IMR-90 (cell line): ENCODE measurements at regions not wholly inside any gene's neighbourhood (a gene's known extent, or its start where the extent isn't known, plus 50 kb on each side); places are given as distances from the start of the nearest gene placed in this dataset.

Experiments
- ATAC-seq: fragments of 200-7000 bp; cut with Tn5 transposase; 2 replicates; pipeline ENCODE4 v1.9.1; 2020; ENCODE audit warnings: low read depth, mild to moderate bottlenecking, moderate library complexity
- BruUV-seq: library from RNA; stranded (reverse); fragments of 400-500 nt; replicated peaks from 2 replicates; lab custom pipeline; 2021; lab: Mats Ljungman, UMichigan
- CTCF ChIA-PET: fragments of 300-600 bp; formaldehyde crosslinking; extraction: SDS; loops from one replicate; lab custom pipeline; 2021; ENCODE audit warnings: antibody characterized with exemption; lab: Yijun Ruan, JAX
- POLR2A ChIA-PET: fragments of 300-600 bp; sonication (Branson Sonifier 250); formaldehyde crosslinking; loops from one replicate; lab custom pipeline; 2022; ENCODE audit warnings: antibody characterized with exemption; ENCODE audit not compliant: unreplicated experiment; lab: Charles Lee
- DNase-seq: peaks from one replicate; pipeline ENCODE4 v3.0.0; 2013
- H2AFZ ChIP-seq: replicated peaks from 2 replicates; pipeline ENCODE3; 2013; ENCODE audit warnings: low read length, mild to moderate bottlenecking; ENCODE audit not compliant: poor library complexity
- H2AK5ac ChIP-seq: 2 replicates; pipeline ENCODE4 v1.6.1; 2013; ENCODE audit warnings: low read depth, low read length, inconsistent platforms
- H2AK9ac ChIP-seq: replicated peaks from 2 replicates; pipeline ENCODE3; 2013; ENCODE audit warnings: mild to moderate bottlenecking, low read depth, low read length, moderate library complexity; ENCODE audit not compliant: poor library complexity
- H2BK120ac ChIP-seq: 2 replicates; pipeline ENCODE4 v1.6.1; 2013; ENCODE audit warnings: low read depth, low read length, inconsistent platforms
- H2BK15ac ChIP-seq: 3 replicates; pipeline ENCODE4 v1.6.1; 2013; ENCODE audit warnings: low read depth, low read length, inconsistent platforms
- H2BK20ac ChIP-seq: 2 replicates; pipeline ENCODE4 v1.6.1; 2013; ENCODE audit warnings: low read depth, mild to moderate bottlenecking, inconsistent platforms, low read length, moderate library complexity
- H2BK5ac ChIP-seq: 2 replicates; pipeline ENCODE4 v1.6.1; 2013; ENCODE audit warnings: mild to moderate bottlenecking, low read depth, low read length, inconsistent platforms; ENCODE audit not compliant: poor library complexity, severe bottlenecking
- H3K14ac ChIP-seq: replicated peaks from 2 replicates; pipeline ENCODE4 v1.6.1; 2013; ENCODE audit warnings: low read depth, low read length, inconsistent platforms
- H3K18ac ChIP-seq: 2 replicates; pipeline ENCODE4 v1.6.1; 2013; ENCODE audit warnings: low read depth, low read length, control low read depth
- H3K23ac ChIP-seq: 2 replicates; pipeline ENCODE4 v1.6.1; 2013; ENCODE audit warnings: low read depth, low read length, inconsistent platforms
- H3K27ac ChIP-seq: 2 replicates; pipeline ENCODE4 v1.5.1; 2013; ENCODE audit warnings: mild to moderate bottlenecking, control low read depth, low read length; ENCODE audit not compliant: insufficient read depth
- H3K27me3 ChIP-seq: 2 replicates; pipeline ENCODE4 v1.6.1; 2013; ENCODE audit warnings: low read length; ENCODE audit not compliant: control insufficient read depth, insufficient read depth
- H3K36me3 ChIP-seq: 2 replicates; pipeline ENCODE4 v1.6.1; 2013; ENCODE audit warnings: low read length, mixed read lengths; ENCODE audit not compliant: control insufficient read depth, insufficient read depth
- H3K4ac ChIP-seq: 2 replicates; pipeline ENCODE4 v1.6.1; 2013; ENCODE audit warnings: low read depth, low read length, inconsistent platforms
- H3K4me1 ChIP-seq: 2 replicates; pipeline ENCODE4 v1.6.1; 2013; ENCODE audit warnings: low read length, mixed read lengths; ENCODE audit not compliant: control insufficient read depth, insufficient read depth
- H3K4me2 ChIP-seq: 2 replicates; pipeline ENCODE4 v1.6.1; 2013; ENCODE audit warnings: low read depth, mild to moderate bottlenecking, control low read depth, low read length, moderate library complexity
- H3K4me3 ChIP-seq: 2 replicates; pipeline ENCODE4 v1.5.1; 2013; ENCODE audit warnings: low read depth, mild to moderate bottlenecking, control low read depth, low read length, moderate library complexity; ENCODE audit not compliant: insufficient read depth
- H3K56ac ChIP-seq: 2 replicates; pipeline ENCODE4 v1.6.1; 2013; ENCODE audit warnings: low read length, inconsistent platforms; ENCODE audit not compliant: insufficient read depth; ENCODE audit errors: extremely low read depth
- H3K79me1 ChIP-seq, 2 experiments: 2 replicates each; pipeline ENCODE4 v1.6.1; 2013; ENCODE audit warnings: low read length in 2 of 2, inconsistent platforms in 1 of 2, low read depth in 1 of 2
- H3K9ac ChIP-seq: 2 replicates; pipeline ENCODE4 v1.6.1; 2013; ENCODE audit warnings: low read depth, low read length, control low read depth
- H3K9me1 ChIP-seq: 2 replicates; pipeline ENCODE4 v1.6.1; 2013; ENCODE audit warnings: low read length, inconsistent platforms; ENCODE audit not compliant: insufficient read depth
- H3K9me3 ChIP-seq: 2 replicates; pipeline ENCODE4 v1.6.1; 2013; ENCODE audit warnings: low read length; ENCODE audit not compliant: control insufficient read depth, insufficient read depth
- H4K20me1 ChIP-seq: 2 replicates; pipeline ENCODE4 v1.6.1; 2013; ENCODE audit warnings: low read length, inconsistent platforms; ENCODE audit not compliant: insufficient read depth
- H4K5ac ChIP-seq: 2 replicates; pipeline ENCODE4 v1.6.1; 2013; ENCODE audit warnings: mild to moderate bottlenecking, low read depth, low read length, control low read depth
- H4K8ac ChIP-seq, 2 experiments: 2 replicates each; pipeline ENCODE4 v1.6.1; 2013; ENCODE audit warnings: low read depth in 2 of 2, low read length in 2 of 2, control low read depth in 1 of 2, inconsistent platforms in 1 of 2
- H4K91ac ChIP-seq: 2 replicates; pipeline ENCODE4 v1.6.1; 2013; ENCODE audit warnings: low read depth, low read length, inconsistent platforms; ENCODE audit not compliant: insufficient read depth
- CEBPB ChIP-seq: IDR thresholded peaks from 2 replicates; pipeline ENCODE4 v1.6.1; 2012; ENCODE audit warnings: low read depth, low read length, improper control_type of control experiment
- CHD1 ChIP-seq: IDR thresholded peaks from 2 replicates; pipeline ENCODE4 v1.6.1; 2012; ENCODE audit warnings: low read depth, low read length, improper control_type of control experiment
- FOS ChIP-seq: fragments of 150-350 bp; IDR thresholded peaks from 2 replicates; pipeline ENCODE4 v1.6.1; 2016; ENCODE audit warnings: low read depth, low read length
- NFE2L2 ChIP-seq: fragments of 150-350 bp; IDR thresholded peaks from 2 replicates; pipeline ENCODE4 v1.6.1; 2016; ENCODE audit warnings: low read depth, mild to moderate bottlenecking, low read length
- POLR2A ChIP-seq: IDR thresholded peaks from 2 replicates; pipeline ENCODE4 v1.6.1; 2012; ENCODE audit warnings: mild to moderate bottlenecking, low read depth, low read length
- RFX5 ChIP-seq: IDR thresholded peaks from 2 replicates; pipeline ENCODE4 v1.8.0; 2012; ENCODE audit warnings: low read depth, mild to moderate bottlenecking, low read length, moderate library complexity
- WGBS, 2 experiments: methylation state at CpG; one replicate each; pipeline versions ENCODE4 v1.1.5 to v1.1.7; 2013; ENCODE audit warnings: missing lambda C conversion rate in 2 of 2; ENCODE audit not compliant: insufficient read length in 1 of 2; ENCODE audit errors: extremely low coverage in 2 of 2; 5-methylcytosine and 5-hydroxymethylcytosine counted together
- dilution Hi-C: fragments of 300-500 bp; cut with HindIII; formaldehyde crosslinking; loops from one replicate; pipeline ENCODE4 v1.14.3; 2018; ENCODE audit warnings: low sequenced_read_pairs; ENCODE audit not compliant: unreplicated experiment
- in situ Hi-C: fragments of 300-500 bp; cut with MboI; formaldehyde crosslinking; loops from 3 replicates; pipeline ENCODE4 v1.14.3; 2019; ENCODE audit warnings: low sequenced_read_pairs, inconsistent platforms, mixed read lengths
- intact Hi-C: fragments of 100-400 bp; cut with micrococcal nuclease; formaldehyde crosslinking; loops from 2 replicates; pipeline ENCODE4 v1.10.0; 2022
- TF ChIP-seq, protein P1 (sequence below): fragments of 150-350 bp; IDR thresholded peaks from 2 replicates; pipeline ENCODE4 v1.6.1; 2016; ENCODE audit warnings: low read depth, mild to moderate bottlenecking, low read length, moderate library complexity, borderline replicate concordance
- TF ChIP-seq, protein P2 (sequence below): conservative IDR thresholded peaks from 2 replicates; pipeline ENCODE4 v1.5.1; 2012; ENCODE audit warnings: mild to moderate bottlenecking, low read depth, low read length, improper control_type of control experiment

DNA sequence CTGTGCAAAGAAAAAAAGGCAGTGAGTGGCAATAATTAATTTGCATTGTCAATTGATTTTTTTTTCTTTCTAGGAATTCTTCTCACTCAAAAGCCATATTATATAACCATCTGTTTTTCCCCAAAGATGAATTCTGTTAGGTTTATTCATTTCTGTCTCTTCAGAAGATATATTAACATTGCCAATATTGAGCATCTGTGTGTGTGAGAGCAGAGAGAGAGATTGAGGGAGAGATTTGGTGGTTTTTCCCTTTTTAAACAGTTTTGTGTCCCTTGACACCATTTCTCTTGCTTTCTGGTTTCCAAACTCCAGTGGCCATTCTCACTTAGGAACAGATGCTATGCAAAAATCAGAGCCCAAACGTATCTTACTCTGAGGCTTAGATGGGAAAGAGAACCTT lies 112.5 kb downstream of the LACC1 start:
- H4K20me1 ChIP-seq, result no peaks in the 10 kb centered on the region
- H2BK120ac ChIP-seq, result no peak overlapping the region
- no peak for DNase-seq
- CTCF ChIA-PET, result no interaction called here
- no peak overlapping the region for H3K23ac ChIP-seq
- no peak overlapping the region for H4K91ac ChIP-seq
- H2BK5ac ChIP-seq, result no peak overlapping the region
- H3K9me1 ChIP-seq, result no peaks in the 10 kb centered on the region
- no peak overlapping the region for H3K56ac ChIP-seq
- H3K9me3 ChIP-seq, result peaks cover 16% of the 10 kb centered on the region
- no peak overlapping the region for H3K4me2 ChIP-seq
- no peaks in the 10 kb centered on the region for H3K79me1 ChIP-seq
- no peak overlapping the region for H3K18ac ChIP-seq
- H2AK9ac ChIP-seq, result no peak overlapping the region
- no peak overlapping the region for H4K5ac ChIP-seq
- peaks cover 28% of the 10 kb centered on the region for H3K27me3 ChIP-seq
- POLR2A ChIA-PET, result no interaction called here
- TF ChIP-seq CHD1 (no peak), RFX5 (no peak), FOS (no peak), POLR2A (no peak), CEBPB (no peak), NFE2L2 (no peak)
- TF ChIP-seq, protein P1, sequence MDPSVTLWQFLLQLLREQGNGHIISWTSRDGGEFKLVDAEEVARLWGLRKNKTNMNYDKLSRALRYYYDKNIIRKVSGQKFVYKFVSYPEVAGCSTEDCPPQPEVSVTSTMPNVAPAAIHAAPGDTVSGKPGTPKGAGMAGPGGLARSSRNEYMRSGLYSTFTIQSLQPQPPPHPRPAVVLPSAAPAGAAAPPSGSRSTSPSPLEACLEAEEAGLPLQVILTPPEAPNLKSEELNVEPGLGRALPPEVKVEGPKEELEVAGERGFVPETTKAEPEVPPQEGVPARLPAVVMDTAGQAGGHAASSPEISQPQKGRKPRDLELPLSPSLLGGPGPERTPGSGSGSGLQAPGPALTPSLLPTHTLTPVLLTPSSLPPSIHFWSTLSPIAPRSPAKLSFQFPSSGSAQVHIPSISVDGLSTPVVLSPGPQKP, result no peak
- TF ChIP-seq, protein P2, sequence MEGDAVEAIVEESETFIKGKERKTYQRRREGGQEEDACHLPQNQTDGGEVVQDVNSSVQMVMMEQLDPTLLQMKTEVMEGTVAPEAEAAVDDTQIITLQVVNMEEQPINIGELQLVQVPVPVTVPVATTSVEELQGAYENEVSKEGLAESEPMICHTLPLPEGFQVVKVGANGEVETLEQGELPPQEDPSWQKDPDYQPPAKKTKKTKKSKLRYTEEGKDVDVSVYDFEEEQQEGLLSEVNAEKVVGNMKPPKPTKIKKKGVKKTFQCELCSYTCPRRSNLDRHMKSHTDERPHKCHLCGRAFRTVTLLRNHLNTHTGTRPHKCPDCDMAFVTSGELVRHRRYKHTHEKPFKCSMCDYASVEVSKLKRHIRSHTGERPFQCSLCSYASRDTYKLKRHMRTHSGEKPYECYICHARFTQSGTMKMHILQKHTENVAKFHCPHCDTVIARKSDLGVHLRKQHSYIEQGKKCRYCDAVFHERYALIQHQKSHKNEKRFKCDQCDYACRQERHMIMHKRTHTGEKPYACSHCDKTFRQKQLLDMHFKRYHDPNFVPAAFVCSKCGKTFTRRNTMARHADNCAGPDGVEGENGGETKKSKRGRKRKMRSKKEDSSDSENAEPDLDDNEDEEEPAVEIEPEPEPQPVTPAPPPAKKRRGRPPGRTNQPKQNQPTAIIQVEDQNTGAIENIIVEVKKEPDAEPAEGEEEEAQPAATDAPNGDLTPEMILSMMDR, result no peak
- no peak overlapping the region for H3K9ac ChIP-seq
- H2AFZ ChIP-seq, result no peak overlapping the region
- no peak overlapping the region for H3K14ac ChIP-seq
- ATAC-seq, result no peak
- no peak overlapping the region for H3K4ac ChIP-seq
- no peaks in the 10 kb centered on the region for H3K36me3 ChIP-seq
- no peaks in the 10 kb centered on the region for H3K4me1 ChIP-seq
- no CpG with 5 or more reads among the region's 1 CpG for WGBS, 2 experiments
- H2BK15ac ChIP-seq, result no peak overlapping the region
- dilution Hi-C loops, result no loop called here
- H2BK20ac ChIP-seq, result no peak overlapping the region
- H4K8ac ChIP-seq, result no peak overlapping the region
- intact Hi-C loops, result no loop called here
- no peak overlapping the region for H3K4me3 ChIP-seq
- H3K27ac ChIP-seq, result no peak overlapping the region
- BruUV-seq, result no TSS peak
- no peak overlapping the region for H2AK5ac ChIP-seq
- in situ Hi-C loops, result no loop called here
